ENCODE measurements at regions not wholly inside any gene's neighbourhood (a gene's known extent, or its start where the extent isn't known, plus 50 kb on each side); places are given as distances from the start of the nearest gene placed in this dataset.

- H3K4me3 ChIP-seq (replicated peaks; ENCODE audit: low read depth, low read length): no peak overlapping the region
- no peak for DNase-seq (ENCODE audit: extremely low read depth, low read depth)
- TF ChIP-seq, protein P1, sequence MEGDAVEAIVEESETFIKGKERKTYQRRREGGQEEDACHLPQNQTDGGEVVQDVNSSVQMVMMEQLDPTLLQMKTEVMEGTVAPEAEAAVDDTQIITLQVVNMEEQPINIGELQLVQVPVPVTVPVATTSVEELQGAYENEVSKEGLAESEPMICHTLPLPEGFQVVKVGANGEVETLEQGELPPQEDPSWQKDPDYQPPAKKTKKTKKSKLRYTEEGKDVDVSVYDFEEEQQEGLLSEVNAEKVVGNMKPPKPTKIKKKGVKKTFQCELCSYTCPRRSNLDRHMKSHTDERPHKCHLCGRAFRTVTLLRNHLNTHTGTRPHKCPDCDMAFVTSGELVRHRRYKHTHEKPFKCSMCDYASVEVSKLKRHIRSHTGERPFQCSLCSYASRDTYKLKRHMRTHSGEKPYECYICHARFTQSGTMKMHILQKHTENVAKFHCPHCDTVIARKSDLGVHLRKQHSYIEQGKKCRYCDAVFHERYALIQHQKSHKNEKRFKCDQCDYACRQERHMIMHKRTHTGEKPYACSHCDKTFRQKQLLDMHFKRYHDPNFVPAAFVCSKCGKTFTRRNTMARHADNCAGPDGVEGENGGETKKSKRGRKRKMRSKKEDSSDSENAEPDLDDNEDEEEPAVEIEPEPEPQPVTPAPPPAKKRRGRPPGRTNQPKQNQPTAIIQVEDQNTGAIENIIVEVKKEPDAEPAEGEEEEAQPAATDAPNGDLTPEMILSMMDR (IDR thresholded peaks at IDR 0.05; ENCODE audit: low read depth, low read length, missing control alignments): no peak
These were observed 114.8 kb upstream of the TDRD3 start for GRCh38 chr13:60282186-60282585.

- DNase-seq (ENCODE audit: extremely low read depth, low read depth): no peak
- TF ChIP-seq, protein P1 (IDR thresholded peaks at IDR 0.05; ENCODE audit: low read depth, low read length, missing control alignments): no peak
- no peak overlapping the region for H3K4me3 ChIP-seq (replicated peaks; ENCODE audit: low read depth, low read length)
These were observed 114.3 kb upstream of the TDRD3 start for GRCh38 chr13:60282708-60283107.

GRCh38 chr13:60286707-60287106 is 110.3 kb upstream of the TDRD3 start:
- TF ChIP-seq, protein P1 (IDR thresholded peaks at IDR 0.05; ENCODE audit: low read depth, low read length, missing control alignments): no peak
- no peak for DNase-seq (ENCODE audit: extremely low read depth, low read depth)
- no peak overlapping the region for H3K4me3 ChIP-seq (replicated peaks; ENCODE audit: low read depth, low read length)

DNA sequence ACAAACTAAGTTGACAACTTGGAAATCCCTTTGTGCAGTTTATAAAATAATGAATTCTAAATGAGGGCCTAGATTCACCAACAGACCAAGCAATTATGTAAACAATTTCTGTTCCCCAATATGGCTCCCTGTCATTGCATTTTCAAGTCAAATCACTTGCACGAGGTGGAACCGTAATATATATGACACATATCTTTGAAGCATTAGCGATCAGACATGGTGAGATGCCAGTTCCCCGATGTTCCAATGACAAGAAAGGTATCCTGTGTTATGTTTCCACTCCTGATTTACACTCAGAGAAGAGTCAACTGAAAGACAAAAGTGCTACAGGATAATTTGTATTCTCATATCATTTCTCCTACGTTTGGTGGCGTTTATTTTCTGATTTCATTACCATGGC is 108.5 kb upstream of the TDRD3 start:
- no peak for DNase-seq (ENCODE audit: extremely low read depth, low read depth)
- TF ChIP-seq, protein P1 (IDR thresholded peaks at IDR 0.05; ENCODE audit: low read depth, low read length, missing control alignments): no peak

GRCh38 chr13:60303166-60303565 is 93.9 kb upstream of the TDRD3 start:
- H3K4me3 ChIP-seq (replicated peaks; ENCODE audit: low read depth, low read length): no peak overlapping the region
- TF ChIP-seq, protein P1 (IDR thresholded peaks at IDR 0.05; ENCODE audit: low read depth, low read length, missing control alignments): no peak
- DNase-seq (ENCODE audit: extremely low read depth, low read depth): no peak

More for the DNA sequence above, 108.5 kb upstream of the TDRD3 start:
- H3K4me3 ChIP-seq (replicated peaks; ENCODE audit: low read depth, low read length): no peak overlapping the region

DNA sequence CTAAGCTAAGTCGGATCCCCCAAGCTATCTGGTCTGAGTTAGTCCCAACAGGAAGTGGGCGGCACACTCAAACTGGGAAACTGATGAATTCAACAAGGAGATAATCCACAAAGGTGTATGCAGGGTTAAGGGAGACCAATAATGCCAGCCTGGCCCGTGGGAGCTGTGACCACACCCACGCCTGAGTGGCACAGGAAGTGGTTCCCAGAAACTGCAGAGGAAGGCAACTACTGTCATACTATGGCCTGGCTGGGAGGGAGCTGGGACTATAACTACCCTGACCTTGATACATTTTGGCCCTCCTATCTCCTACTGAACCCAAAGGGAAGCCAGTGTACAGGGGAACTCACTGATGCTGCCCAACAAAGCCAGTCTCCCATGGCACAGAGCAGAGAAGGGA is 85.5 kb upstream of the TDRD3 start:
- TF ChIP-seq, protein P1 (IDR thresholded peaks at IDR 0.05; ENCODE audit: low read depth, low read length, missing control alignments): no peak
- H3K4me3 ChIP-seq (replicated peaks; ENCODE audit: low read depth, low read length): no peak overlapping the region
- DNase-seq (ENCODE audit: extremely low read depth, low read depth): no peak

GRCh38 chr13:60312851-60313505 is 84.0 kb upstream of the TDRD3 start:
- H3K4me3 ChIP-seq (replicated peaks; ENCODE audit: low read depth, low read length): no peak overlapping the region
- TF ChIP-seq, protein P1 (IDR thresholded peaks at IDR 0.05; ENCODE audit: low read depth, low read length, missing control alignments): no peak
- DNase-seq (ENCODE audit: extremely low read depth, low read depth): no peak

Data from HFF-Myc (cell line).